ENCODE measurements at regions not wholly inside any gene's neighbourhood (a gene's known extent, or its start where the extent isn't known, plus 50 kb on each side); places are given as distances from the start of the nearest gene placed in this dataset.

GRCh38 chr2:47727956-47728355, 55.0 kb upstream of the MSH6 start:
- TF ChIP-seq, protein P1, sequence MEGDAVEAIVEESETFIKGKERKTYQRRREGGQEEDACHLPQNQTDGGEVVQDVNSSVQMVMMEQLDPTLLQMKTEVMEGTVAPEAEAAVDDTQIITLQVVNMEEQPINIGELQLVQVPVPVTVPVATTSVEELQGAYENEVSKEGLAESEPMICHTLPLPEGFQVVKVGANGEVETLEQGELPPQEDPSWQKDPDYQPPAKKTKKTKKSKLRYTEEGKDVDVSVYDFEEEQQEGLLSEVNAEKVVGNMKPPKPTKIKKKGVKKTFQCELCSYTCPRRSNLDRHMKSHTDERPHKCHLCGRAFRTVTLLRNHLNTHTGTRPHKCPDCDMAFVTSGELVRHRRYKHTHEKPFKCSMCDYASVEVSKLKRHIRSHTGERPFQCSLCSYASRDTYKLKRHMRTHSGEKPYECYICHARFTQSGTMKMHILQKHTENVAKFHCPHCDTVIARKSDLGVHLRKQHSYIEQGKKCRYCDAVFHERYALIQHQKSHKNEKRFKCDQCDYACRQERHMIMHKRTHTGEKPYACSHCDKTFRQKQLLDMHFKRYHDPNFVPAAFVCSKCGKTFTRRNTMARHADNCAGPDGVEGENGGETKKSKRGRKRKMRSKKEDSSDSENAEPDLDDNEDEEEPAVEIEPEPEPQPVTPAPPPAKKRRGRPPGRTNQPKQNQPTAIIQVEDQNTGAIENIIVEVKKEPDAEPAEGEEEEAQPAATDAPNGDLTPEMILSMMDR (IDR thresholded peaks at IDR 0.05): no peak
- TF ChIP-seq POLR2A (IDR thresholded peaks at IDR 0.05): no peak
